HepG2 (cell line): ENCODE measurements at regions not wholly inside any gene's neighbourhood (a gene's known extent, or its start where the extent isn't known, plus 50 kb on each side); places are given as distances from the start of the nearest gene placed in this dataset.

Source experiments
- ATAC-seq: fragments of 200-7000 bp; cut with Tn5 transposase; 3 replicates; pipeline ENCODE4 v1.9.1; 2020; ENCODE audit warnings: mild to moderate bottlenecking, moderate library complexity
- BruUV-seq: library from RNA; stranded (reverse); fragments of 400-500 nt; replicated peaks from 2 replicates; lab custom pipeline; 2021; lab: Mats Ljungman, UMichigan
- CTCF ChIA-PET: fragments of 300-600 bp; formaldehyde crosslinking; extraction: SDS; loops from one replicate; lab custom pipeline; 2021; ENCODE audit warnings: low total read pairs, inconsistent platforms, low intra/inter-chr PET ratio; lab: Yijun Ruan, JAX
- POLR2A ChIA-PET: fragments of 350-600 bp; sonication (Branson Sonifier 250); formaldehyde crosslinking; loops from one replicate; lab custom pipeline; 2020; ENCODE audit warnings: antibody characterized with exemption, inconsistent platforms; lab: Yijun Ruan, JAX
- DNase-seq: peaks from one replicate; pipeline ENCODE4 v3.0.0-alpha.2; 2015; ENCODE audit warnings: low spot score
- FAIRE-seq: peaks from 3 replicates; lab custom pipeline; 2011; peaks lifted over from hg19 to GRCh38; lab: Jason Lieb, UNC
- H2AFZ ChIP-seq: one replicate; pipeline ENCODE4 v1.6.1; 2011; ENCODE audit warnings: low read length, inconsistent platforms
- H3K27ac ChIP-seq: fragments of 300-600 bp; 3 replicates; pipeline ENCODE4 v1.8.0; 2011; ENCODE audit warnings: mixed run types, mild to moderate bottlenecking, mixed read lengths, low read length, inconsistent platforms; ENCODE audit not compliant: insufficient read depth; ENCODE audit errors: extremely low read length
- H3K27me3 ChIP-seq, 2 experiments: fragments of 200-600 bp in 1 of 2; 2 replicates in 1 of 2; 3 replicates in 1 of 2; pipeline versions ENCODE4 v1.6.0 to v1.8.0; 2011; ENCODE audit warnings: low read length in 2 of 2, mild to moderate bottlenecking in 2 of 2, moderate library complexity in 2 of 2, inconsistent platforms in 1 of 2; ENCODE audit not compliant: insufficient read depth in 2 of 2, control insufficient read depth in 1 of 2
- H3K36me3 ChIP-seq, 2 experiments: fragments of 200-600 bp in 1 of 2; replicated peaks in 1 of 2; 2 replicates in 1 of 2; 3 replicates in 1 of 2; pipeline versions ENCODE4 v1.5.1 to v1.8.0; 2011; ENCODE audit warnings: low read length in 2 of 2, inconsistent platforms in 1 of 2; ENCODE audit not compliant: insufficient read depth in 2 of 2, control insufficient read depth in 1 of 2
- H3K4me1 ChIP-seq: 2 replicates; pipeline ENCODE4 v1.5.1; 2012; ENCODE audit warnings: low read length, inconsistent platforms; ENCODE audit not compliant: insufficient read depth
- H3K4me2 ChIP-seq: 2 replicates; pipeline ENCODE4 v1.6.0; 2011; ENCODE audit warnings: low read depth, low read length, inconsistent platforms
- H3K4me3 ChIP-seq, 3 experiments: fragments of 200-600 bp in 1 of 3; sonication (generic), shearing (Covaris generic) in 1 of 3; replicated peaks in 1 of 3; 2 replicates each; pipeline ENCODE4 v1.5.1; 2011 to 2016; ENCODE audit warnings: low read length in 3 of 3, inconsistent platforms in 2 of 3, low read depth in 2 of 3, mild to moderate bottlenecking in 2 of 3, control low read depth in 1 of 3, mixed read lengths in 1 of 3; ENCODE audit not compliant: insufficient read depth in 1 of 3
- H3K79me2 ChIP-seq: one replicate; pipeline ENCODE4 v1.6.1; 2011; ENCODE audit warnings: low read length, inconsistent platforms; ENCODE audit not compliant: insufficient read depth
- H3K9ac ChIP-seq: 2 replicates; pipeline ENCODE4 v1.6.0; 2011; ENCODE audit warnings: mild to moderate bottlenecking, low read depth, low read length, inconsistent platforms; ENCODE audit not compliant: insufficient read depth
- H3K9me3 ChIP-seq: 2 replicates; pipeline ENCODE4 v1.5.1; 2012; ENCODE audit warnings: mild to moderate bottlenecking, low read length
- H4K20me1 ChIP-seq: 2 replicates; pipeline ENCODE4 v1.6.0; 2011; ENCODE audit warnings: inconsistent platforms, mild to moderate bottlenecking, low read length, moderate library complexity; ENCODE audit not compliant: insufficient read depth
- KDM5B ChIP-seq: sonication (generic); formaldehyde crosslinking; IDR thresholded peaks from 2 replicates; pipeline ENCODE4 v1.4.0; 2020; ENCODE audit warnings: missing genetic modification reagents, mild to moderate bottlenecking, borderline replicate concordance
- NFE2 ChIP-seq: sonication (generic); formaldehyde crosslinking; IDR thresholded peaks from 2 replicates; pipeline ENCODE4 v1.4.0; 2020; ENCODE audit warnings: missing genetic modification reagents
- NR0B2 ChIP-seq: sonication (generic); formaldehyde crosslinking; IDR thresholded peaks from 2 replicates; pipeline ENCODE4 v1.4.0; 2020; ENCODE audit warnings: mild to moderate bottlenecking, missing genetic modification reagents
- RFX1 ChIP-seq: fragments of 450-650 bp; IDR thresholded peaks from 2 replicates; pipeline ENCODE4 v1.6.1; 2017
- ZBTB10 ChIP-seq: sonication (generic); formaldehyde crosslinking; IDR thresholded peaks from 2 replicates; pipeline ENCODE4 v1.4.0; 2020; ENCODE audit warnings: missing genetic modification reagents, borderline replicate concordance
- ZNF251 ChIP-seq: sonication (generic); formaldehyde crosslinking; IDR thresholded peaks from 2 replicates; pipeline ENCODE4 v1.9.0; 2021; ENCODE audit warnings: mild to moderate bottlenecking, missing genetic modification reagents
- ZNF770 ChIP-seq: sonication (generic); formaldehyde crosslinking; IDR thresholded peaks from 2 replicates; pipeline ENCODE4 v1.5.0; 2020; ENCODE audit warnings: mild to moderate bottlenecking, missing genetic modification reagents
- ZSCAN20 ChIP-seq: sonication (generic); formaldehyde crosslinking; IDR thresholded peaks from 2 replicates; pipeline ENCODE4 v1.4.0; 2020; ENCODE audit warnings: missing genetic modification reagents, mild to moderate bottlenecking, borderline replicate concordance
- WGBS: methylation state at CpG from one replicate; pipeline ENCODE4 v1.1.6; 2017; ENCODE audit warnings: low lambda C conversion rate; 5-methylcytosine and 5-hydroxymethylcytosine counted together
- in situ Hi-C: cut with HindIII; loops from 2 replicates; pipeline ENCODE4 v1.10.0; 2017; ENCODE audit warnings: low pct_unique_long_range_greater_than_20kb; ENCODE audit not compliant: extremely low pct_ligation_motif_present
- intact Hi-C: fragments of 100-400 bp; cut with micrococcal nuclease; formaldehyde crosslinking; loops from one replicate; pipeline ENCODE4 v1.10.0; 2022; ENCODE audit not compliant: unreplicated experiment

- TF ChIP-seq ZBTB10 (CRISPR knock-in tag) (no peak), ZNF251 (CRISPR knock-in tag) (no peak), ZSCAN20 (CRISPR knock-in tag) (no peak)
These were observed 68.3 kb upstream of the ST6GAL2 start (continued) for GRCh38 chr2:106954304-106954703.

GRCh38 chr2:106956416-106956815, 70.4 kb upstream of the ST6GAL2 start:
- no peak overlapping the region for H3K9ac ChIP-seq
- TF ChIP-seq NR0B2 (CRISPR knock-in tag) (no peak), ZNF770 (CRISPR knock-in tag) (no peak), NFE2 (CRISPR knock-in tag) (no peak), RFX1 (peak; percentile 14; the same call in 1 of the 2 replicates), KDM5B (CRISPR knock-in tag) (no peak)
- FAIRE-seq (no peak), DNase-seq (no peak), ATAC-seq (no peak)
- H3K36me3 ChIP-seq, result no peaks in the 10 kb centered on the region
- no peak overlapping the region for H3K4me2 ChIP-seq
- no peaks in the 10 kb centered on the region for H3K27me3 ChIP-seq
- no peaks in the 10 kb centered on the region for H3K79me2 ChIP-seq
- intact Hi-C loops (no loop called here), in situ Hi-C loops (no loop called here)
- CTCF ChIA-PET, result no interaction called here
- no peak overlapping the region for H2AFZ ChIP-seq
- POLR2A ChIA-PET, result no interaction called here
- WGBS, result 20% methylated on average over 7 of the region's 7 CpGs
- H3K4me3 ChIP-seq, result no peak overlapping the region
- no peaks in the 10 kb centered on the region for H3K4me1 ChIP-seq
- no peaks in the 10 kb centered on the region for H4K20me1 ChIP-seq
- no peaks in the 10 kb centered on the region for H3K9me3 ChIP-seq
- BruUV-seq, result no TSS peak
- H3K27ac ChIP-seq, result no peak overlapping the region
